ENCODE measurements at regions not wholly inside any gene's neighbourhood (a gene's known extent, or its start where the extent isn't known, plus 50 kb on each side); places are given as distances from the start of the nearest gene placed in this dataset.
A peak's percentile ranks its signal among the peaks of the same experiment; 100 is the strongest.
"Not testable (repeated sequence)": the region's sequence is repeated elsewhere in the genome, so short reads cannot be mapped to it uniquely, and the experiment has no call there.

DNA sequence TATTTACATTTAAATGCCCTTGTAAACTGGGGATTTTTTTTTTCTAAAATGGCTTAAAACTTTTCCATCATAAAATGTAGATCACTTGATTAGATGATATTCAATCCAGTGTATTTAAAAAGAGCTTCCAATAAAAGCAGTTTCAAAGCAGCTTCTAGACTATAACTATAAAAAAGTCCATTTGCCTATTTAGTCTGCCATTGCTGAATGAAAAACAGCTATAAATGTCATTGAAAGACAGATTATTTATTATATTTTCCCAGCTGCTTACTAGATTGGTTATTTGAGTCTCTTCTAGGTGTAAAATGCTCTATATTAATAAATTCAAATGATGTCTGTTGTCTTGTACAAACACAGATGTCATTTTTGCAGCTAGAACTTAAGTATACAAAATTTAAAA lies 414.8 kb downstream of the RMST start:
- H3K27me3 ChIP-seq = no peaks in the 10 kb centered on the region
- Mint-ChIP-seq H3K27me3 (ENCODE audit: insufficient read depth, low read depth) (no peaks in the 10 kb centered on the region), H3K27ac (no peak overlapping the region), H3K4me1 (no peaks in the 10 kb centered on the region), H3K36me3 (no peaks in the 10 kb centered on the region), H3K4me3 (no peak overlapping the region), H3K9me3 (peaks cover 2% of the 10 kb centered on the region)
- no peaks in the 10 kb centered on the region for H3K9me3 ChIP-seq (ENCODE audit: low read depth)
- no peak overlapping the region for H3K27ac ChIP-seq
- no peak for DNase-seq (ENCODE audit: low spot score)
- H3K9ac ChIP-seq = no peak overlapping the region
- H4K20me1 ChIP-seq (ENCODE audit: low read depth) = no peaks in the 10 kb centered on the region
- TF ChIP-seq EZH2phosphoT487 (IDR thresholded peaks at IDR 0.05) (no peak), EZH2 (IDR thresholded peaks at IDR 0.05) (no peak)
- TF ChIP-seq, protein P1, sequence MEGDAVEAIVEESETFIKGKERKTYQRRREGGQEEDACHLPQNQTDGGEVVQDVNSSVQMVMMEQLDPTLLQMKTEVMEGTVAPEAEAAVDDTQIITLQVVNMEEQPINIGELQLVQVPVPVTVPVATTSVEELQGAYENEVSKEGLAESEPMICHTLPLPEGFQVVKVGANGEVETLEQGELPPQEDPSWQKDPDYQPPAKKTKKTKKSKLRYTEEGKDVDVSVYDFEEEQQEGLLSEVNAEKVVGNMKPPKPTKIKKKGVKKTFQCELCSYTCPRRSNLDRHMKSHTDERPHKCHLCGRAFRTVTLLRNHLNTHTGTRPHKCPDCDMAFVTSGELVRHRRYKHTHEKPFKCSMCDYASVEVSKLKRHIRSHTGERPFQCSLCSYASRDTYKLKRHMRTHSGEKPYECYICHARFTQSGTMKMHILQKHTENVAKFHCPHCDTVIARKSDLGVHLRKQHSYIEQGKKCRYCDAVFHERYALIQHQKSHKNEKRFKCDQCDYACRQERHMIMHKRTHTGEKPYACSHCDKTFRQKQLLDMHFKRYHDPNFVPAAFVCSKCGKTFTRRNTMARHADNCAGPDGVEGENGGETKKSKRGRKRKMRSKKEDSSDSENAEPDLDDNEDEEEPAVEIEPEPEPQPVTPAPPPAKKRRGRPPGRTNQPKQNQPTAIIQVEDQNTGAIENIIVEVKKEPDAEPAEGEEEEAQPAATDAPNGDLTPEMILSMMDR (IDR thresholded peaks at IDR 0.05) = no peak
- no peak overlapping the region for H2AFZ ChIP-seq (replicated peaks)
- H3K36me3 ChIP-seq = no peaks in the 10 kb centered on the region
- no peak overlapping the region for H3K4me3 ChIP-seq
- no peaks in the 10 kb centered on the region for H3K79me2 ChIP-seq (ENCODE audit: low read depth)
- H3K4me2 ChIP-seq = no peak overlapping the region
- no peaks in the 10 kb centered on the region for H3F3A ChIP-seq (ENCODE audit: low read depth)
- no peaks in the 10 kb centered on the region for H3K4me1 ChIP-seq

DNA sequence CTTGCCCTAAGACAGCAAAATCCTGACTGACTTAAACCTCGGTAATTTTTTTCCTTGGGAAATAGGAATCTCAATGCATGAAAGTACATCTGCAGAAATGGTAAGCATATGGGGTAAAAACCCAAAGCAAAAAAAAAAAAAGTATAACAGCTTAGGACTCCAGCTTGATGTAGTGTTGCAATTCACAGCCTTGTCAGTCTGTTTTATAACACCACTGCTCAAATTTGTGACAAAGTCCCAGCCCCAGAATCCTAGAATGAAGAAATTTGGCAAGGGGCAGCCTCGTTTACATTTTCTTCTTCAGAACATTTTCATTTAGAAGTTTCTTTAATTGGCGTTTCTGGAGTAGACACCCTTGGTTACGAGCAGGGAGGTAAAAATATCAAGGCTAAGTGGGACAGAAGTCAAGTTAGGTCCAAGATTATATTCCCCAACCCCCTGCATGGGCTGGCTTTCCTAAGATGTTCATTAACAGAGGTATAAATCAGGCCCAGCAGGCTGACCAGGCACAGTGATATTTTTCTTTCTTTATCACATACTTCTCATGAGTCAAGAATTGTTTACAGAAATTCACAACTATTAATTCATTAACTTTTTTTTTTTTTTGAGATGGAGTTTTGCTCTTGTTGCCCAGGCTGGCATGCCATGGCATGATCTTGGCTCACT lies 424.0 kb downstream of the RMST start:
- Mint-ChIP-seq H3K36me3 (no peaks in the 10 kb centered on the region), H3K4me3 (no peak overlapping the region), H3K9me3 (no peaks in the 10 kb centered on the region), H3K27ac (no peak overlapping the region), H3K27me3 (ENCODE audit: insufficient read depth, low read depth) (no peaks in the 10 kb centered on the region), H3K4me1 (peaks cover 5% of the 10 kb centered on the region)
- Histone ChIP-seq H3K79me2 (ENCODE audit: low read depth) (no peaks in the 10 kb centered on the region), H3K9ac (no peak overlapping the region), H3K4me1 (peaks cover 10% of the 10 kb centered on the region), H3K9me3 (ENCODE audit: low read depth) (no peaks in the 10 kb centered on the region), H3K36me3 (no peaks in the 10 kb centered on the region), H4K20me1 (ENCODE audit: low read depth) (no peaks in the 10 kb centered on the region), H3K4me2 (no peak overlapping the region), H2AFZ (replicated peaks) (no peak overlapping the region), H3K27ac (no peak overlapping the region), H3K27me3 (no peaks in the 10 kb centered on the region), H3F3A (ENCODE audit: low read depth) (no peaks in the 10 kb centered on the region), H3K4me3 (no peak overlapping the region)
- TF ChIP-seq, protein P1 (IDR thresholded peaks at IDR 0.05) = no peak
- TF ChIP-seq EZH2 (IDR thresholded peaks at IDR 0.05) (no peak), EZH2phosphoT487 (IDR thresholded peaks at IDR 0.05) (no peak)
- no peak for DNase-seq (ENCODE audit: low spot score)

DNA sequence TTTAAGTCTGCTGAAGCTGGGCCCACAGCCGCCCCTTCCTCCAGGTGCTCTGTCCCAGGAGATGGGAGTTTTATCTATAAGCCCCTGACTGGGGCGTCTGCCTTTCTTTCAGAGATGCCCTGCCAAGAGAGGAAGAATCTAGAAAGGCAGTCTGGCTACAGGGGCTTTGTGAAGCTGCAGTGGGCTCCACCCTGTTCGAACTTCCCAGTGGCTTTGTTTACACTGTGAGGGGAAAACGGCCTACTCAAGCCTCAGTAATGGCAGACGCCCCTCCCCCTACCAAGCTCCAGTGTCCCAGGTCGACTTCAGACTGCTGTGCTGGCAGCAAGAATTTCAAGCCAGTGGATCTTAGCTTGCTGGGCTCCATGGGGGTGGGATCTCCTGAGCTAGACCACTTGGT lies 435.3 kb downstream of the RMST start:
- not testable (repeated sequence) for H4K20me1 ChIP-seq (ENCODE audit: low read depth); H3K36me3 ChIP-seq; H3K27ac Mint-ChIP-seq; H3K4me3 ChIP-seq; H3K4me2 ChIP-seq; H3K27ac ChIP-seq; H3K79me2 ChIP-seq (ENCODE audit: low read depth); H3K4me1 ChIP-seq; H3K9me3 ChIP-seq (ENCODE audit: low read depth); H3K9ac ChIP-seq; H3F3A ChIP-seq (ENCODE audit: low read depth); H3K27me3 Mint-ChIP-seq (ENCODE audit: insufficient read depth, low read depth); H3K4me1 Mint-ChIP-seq; H3K27me3 ChIP-seq; H3K36me3 Mint-ChIP-seq; H3K4me3 Mint-ChIP-seq
- peak overlapping the region; percentile 94 for H2AFZ ChIP-seq (replicated peaks)
- peaks cover 15% of the 10 kb centered on the region for H3K9me3 Mint-ChIP-seq
- DNase-seq (ENCODE audit: low spot score) = peak; percentile 13

DNA sequence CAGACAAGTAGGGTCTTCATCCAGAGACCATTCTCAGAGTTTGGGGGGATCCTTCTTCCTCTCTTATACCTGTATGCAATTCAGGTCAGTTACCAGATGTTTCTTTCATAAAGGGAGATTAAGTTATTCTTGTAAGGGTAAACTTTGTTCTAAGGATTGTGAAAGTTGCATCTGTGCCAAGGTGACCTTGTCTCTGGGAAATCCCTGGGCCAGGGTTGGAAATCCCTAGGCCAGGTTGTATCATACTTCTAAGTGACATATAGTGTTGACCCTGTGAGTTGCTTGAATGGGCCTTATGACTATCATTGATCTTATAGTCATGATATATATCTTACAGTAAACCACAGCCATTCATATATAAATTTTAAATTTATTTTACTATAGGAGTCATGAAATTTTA lies 436.9 kb downstream of the RMST start:
- peaks cover 5% of the 10 kb centered on the region for H3K9me3 Mint-ChIP-seq
- Histone ChIP-seq H3K27ac (no peak overlapping the region), H3K79me2 (ENCODE audit: low read depth) (no peaks in the 10 kb centered on the region), H2AFZ (replicated peaks) (no peak overlapping the region), H3K4me2 (no peak overlapping the region), H3K9ac (no peak overlapping the region), H3F3A (ENCODE audit: low read depth) (no peaks in the 10 kb centered on the region), H3K9me3 (ENCODE audit: low read depth) (no peaks in the 10 kb centered on the region), H3K4me3 (no peak overlapping the region), H3K4me1 (no peaks in the 10 kb centered on the region), H4K20me1 (ENCODE audit: low read depth) (no peaks in the 10 kb centered on the region), H3K36me3 (no peaks in the 10 kb centered on the region), H3K27me3 (no peaks in the 10 kb centered on the region)
- H3K4me3 Mint-ChIP-seq = no peak overlapping the region
- no peaks in the 10 kb centered on the region for H3K36me3 Mint-ChIP-seq
- no peaks in the 10 kb centered on the region for H3K4me1 Mint-ChIP-seq
- no peak for DNase-seq (ENCODE audit: low spot score)
- TF ChIP-seq, protein P1 (IDR thresholded peaks at IDR 0.05) = no peak
- no peak for TF ChIP-seq EZH2 (IDR thresholded peaks at IDR 0.05)
- no peak for TF ChIP-seq EZH2phosphoT487 (IDR thresholded peaks at IDR 0.05)
- no peak overlapping the region for H3K27ac Mint-ChIP-seq
- no peaks in the 10 kb centered on the region for H3K27me3 Mint-ChIP-seq (ENCODE audit: insufficient read depth, low read depth)
